ENCODE measurements at regions not wholly inside any gene's neighbourhood (a gene's known extent, or its start where the extent isn't known, plus 50 kb on each side); places are given as distances from the start of the nearest gene placed in this dataset.

DNA sequence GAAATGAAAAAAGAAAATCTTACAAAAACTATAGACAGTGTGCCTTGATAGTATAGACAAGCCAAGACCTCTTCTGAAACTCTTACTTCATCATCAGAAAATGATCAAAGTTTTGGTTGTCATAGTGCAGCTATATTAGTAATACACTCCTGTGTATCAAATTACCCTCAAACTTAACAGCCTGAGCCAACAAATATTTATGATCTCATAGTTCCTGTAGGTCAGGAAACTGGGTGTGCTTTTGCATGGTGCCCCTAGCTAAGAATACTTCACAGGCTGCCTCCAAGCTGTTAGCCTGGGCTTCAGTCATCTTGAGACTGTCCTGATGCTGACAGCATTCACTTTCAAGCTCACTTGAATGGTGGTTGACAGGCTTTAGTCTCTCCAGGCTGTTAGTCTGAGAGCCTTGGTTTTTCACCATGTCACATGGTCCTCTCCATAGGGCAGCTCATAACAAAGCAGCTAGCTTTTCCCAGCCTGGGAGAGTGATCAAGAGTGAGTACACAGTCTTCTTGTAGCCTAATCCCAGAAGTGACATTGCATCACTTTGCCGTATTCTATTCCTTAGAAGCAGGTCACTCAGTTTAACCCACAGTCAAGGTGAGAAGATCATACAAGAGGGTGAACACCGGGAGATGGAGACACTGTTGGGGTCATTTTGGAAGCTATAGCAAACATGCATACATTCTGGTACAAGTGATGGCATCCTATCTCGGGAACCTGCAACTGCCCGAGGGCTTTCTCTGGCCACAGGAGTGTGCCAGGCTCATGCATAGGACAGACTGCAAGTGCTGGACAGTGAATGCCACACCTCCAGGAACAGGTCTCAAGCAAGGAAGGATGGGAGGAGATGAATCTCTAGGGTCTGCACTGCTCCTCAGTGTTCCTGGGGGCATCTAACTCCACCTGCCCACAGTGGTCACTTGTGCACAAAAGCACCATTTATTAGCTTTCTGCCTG, 173.4 kb upstream of the CADPS start:
- no peak overlapping the region for H3K4me3 ChIP-seq (ENCODE audit: low read length)
- CTCF ChIA-PET = no interaction called here
- H3K27me3 Mint-ChIP-seq = no peaks in the 10 kb centered on the region
- no peak for ATAC-seq (ENCODE audit: poor library complexity)
- intact Hi-C loops (cut with DNase I, micrococcal nuclease) = no loop called here
- POLR2A ChIA-PET = no interaction called here
- H3K27ac Mint-ChIP-seq = no peak overlapping the region
- H3K9me3 Mint-ChIP-seq = peaks cover 4% of the 10 kb centered on the region
- H3K36me3 ChIP-seq (ENCODE audit: insufficient read depth, low read length) = no peaks in the 10 kb centered on the region
- no peaks in the 10 kb centered on the region for H3K27me3 ChIP-seq (ENCODE audit: control insufficient read depth in 1 of 2, insufficient read depth in 2 of 2, low read length in 2 of 2)
- TF ChIP-seq, protein P1, sequence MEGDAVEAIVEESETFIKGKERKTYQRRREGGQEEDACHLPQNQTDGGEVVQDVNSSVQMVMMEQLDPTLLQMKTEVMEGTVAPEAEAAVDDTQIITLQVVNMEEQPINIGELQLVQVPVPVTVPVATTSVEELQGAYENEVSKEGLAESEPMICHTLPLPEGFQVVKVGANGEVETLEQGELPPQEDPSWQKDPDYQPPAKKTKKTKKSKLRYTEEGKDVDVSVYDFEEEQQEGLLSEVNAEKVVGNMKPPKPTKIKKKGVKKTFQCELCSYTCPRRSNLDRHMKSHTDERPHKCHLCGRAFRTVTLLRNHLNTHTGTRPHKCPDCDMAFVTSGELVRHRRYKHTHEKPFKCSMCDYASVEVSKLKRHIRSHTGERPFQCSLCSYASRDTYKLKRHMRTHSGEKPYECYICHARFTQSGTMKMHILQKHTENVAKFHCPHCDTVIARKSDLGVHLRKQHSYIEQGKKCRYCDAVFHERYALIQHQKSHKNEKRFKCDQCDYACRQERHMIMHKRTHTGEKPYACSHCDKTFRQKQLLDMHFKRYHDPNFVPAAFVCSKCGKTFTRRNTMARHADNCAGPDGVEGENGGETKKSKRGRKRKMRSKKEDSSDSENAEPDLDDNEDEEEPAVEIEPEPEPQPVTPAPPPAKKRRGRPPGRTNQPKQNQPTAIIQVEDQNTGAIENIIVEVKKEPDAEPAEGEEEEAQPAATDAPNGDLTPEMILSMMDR (IDR thresholded peaks at IDR 0.05) = no peak
- H3K36me3 Mint-ChIP-seq (ENCODE audit: low read depth) = no peaks in the 10 kb centered on the region
- peaks cover 0 to 4% of the 10 kb centered on the region in 2 experiments for H3K9me3 ChIP-seq (ENCODE audit: control insufficient read depth in 1 of 2, insufficient read depth in 1 of 2, low read length in 2 of 2)
- H3K4me3 Mint-ChIP-seq = no peak overlapping the region
- H3K4me1 ChIP-seq (ENCODE audit: insufficient read depth, low read length) = no peaks in the 10 kb centered on the region
- no peak overlapping the region for H3K27ac ChIP-seq (ENCODE audit: low read depth in 1 of 2, low read length in 2 of 2)
- DNase-seq = no peak
- H3K4me1 Mint-ChIP-seq (ENCODE audit: low read depth) = no peaks in the 10 kb centered on the region

DNA sequence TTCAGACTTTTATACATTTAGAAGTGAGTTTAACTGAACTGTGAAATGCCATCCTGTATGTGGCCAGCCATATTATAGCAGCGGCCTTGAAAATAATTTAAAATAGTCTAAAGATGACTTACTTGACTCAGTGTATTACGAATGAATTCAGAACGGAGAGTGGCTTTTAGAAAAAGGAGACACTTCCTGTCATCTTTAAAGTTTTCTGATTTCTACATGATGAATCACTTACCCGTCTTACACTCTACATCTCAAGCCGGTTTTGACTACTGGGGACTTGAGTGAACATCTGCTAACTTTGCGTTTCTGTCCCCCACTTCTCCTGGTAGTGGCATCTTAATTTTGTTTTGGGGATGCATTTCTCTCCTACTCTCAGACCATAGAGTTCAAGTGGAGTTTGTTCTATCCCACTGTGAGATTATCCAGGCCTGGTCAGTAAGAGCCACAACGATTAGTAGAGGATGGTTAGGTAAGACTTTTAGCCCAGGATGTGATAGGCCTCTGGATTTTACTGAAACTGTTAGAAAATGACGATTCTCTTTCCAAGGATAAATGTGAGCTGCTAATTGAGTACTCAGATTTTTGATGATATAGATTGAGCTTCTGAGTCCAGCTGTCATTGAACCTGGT, 175.4 kb upstream of the CADPS start:
- intact Hi-C loops (cut with DNase I, micrococcal nuclease) = no loop called here
- Histone ChIP-seq H3K27me3 (ENCODE audit: control insufficient read depth in 1 of 2, insufficient read depth in 2 of 2, low read length in 2 of 2) (no peaks in the 10 kb centered on the region), H3K36me3 (ENCODE audit: insufficient read depth, low read length) (no peaks in the 10 kb centered on the region), H3K9me3 (ENCODE audit: control insufficient read depth in 1 of 2, insufficient read depth in 1 of 2, low read length in 2 of 2) (peaks cover 0 to 4% of the 10 kb centered on the region in 2 experiments), H3K27ac (ENCODE audit: low read depth in 1 of 2, low read length in 2 of 2) (no peak overlapping the region), H3K4me3 (ENCODE audit: low read length) (no peak overlapping the region), H3K4me1 (ENCODE audit: insufficient read depth, low read length) (no peaks in the 10 kb centered on the region)
- ChIA-PET CTCF (no interaction called here), POLR2A (no interaction called here)
- no peak for DNase-seq
- no peaks in the 10 kb centered on the region for H3K27me3 Mint-ChIP-seq
- H3K36me3 Mint-ChIP-seq (ENCODE audit: low read depth) = no peaks in the 10 kb centered on the region
- H3K4me1 Mint-ChIP-seq (ENCODE audit: low read depth) = no peaks in the 10 kb centered on the region
- ATAC-seq (ENCODE audit: poor library complexity) = no peak
- no peak overlapping the region for H3K27ac Mint-ChIP-seq
- H3K4me3 Mint-ChIP-seq = no peak overlapping the region
- H3K9me3 Mint-ChIP-seq = no peaks in the 10 kb centered on the region
- TF ChIP-seq, protein P1 (IDR thresholded peaks at IDR 0.05) = no peak

DNA sequence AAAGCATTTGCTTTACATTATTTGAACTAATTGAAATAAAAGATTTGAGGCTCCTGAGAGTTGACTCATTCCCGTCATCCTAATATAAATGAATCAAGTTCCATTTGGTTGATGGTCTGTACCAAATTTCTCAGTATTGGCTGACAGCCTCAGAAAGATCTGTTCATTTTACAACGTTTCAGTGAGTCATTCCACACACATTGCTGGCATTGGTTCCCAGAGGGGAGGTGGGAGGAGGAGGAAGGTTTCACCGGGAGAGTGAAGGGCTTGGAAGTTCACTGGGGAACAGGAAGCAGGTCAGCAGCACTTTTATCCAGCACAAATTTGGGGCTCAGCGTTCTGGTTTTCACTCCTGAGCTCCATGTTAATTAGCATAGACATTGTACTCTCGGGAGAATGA, 176.7 kb upstream of the CADPS start:
- Mint-ChIP-seq H3K27me3 (no peaks in the 10 kb centered on the region), H3K9me3 (no peaks in the 10 kb centered on the region), H3K4me1 (ENCODE audit: low read depth) (no peaks in the 10 kb centered on the region), H3K27ac (no peak overlapping the region), H3K4me3 (no peak overlapping the region), H3K36me3 (ENCODE audit: low read depth) (no peaks in the 10 kb centered on the region)
- Histone ChIP-seq H3K4me3 (ENCODE audit: low read length) (no peak overlapping the region), H3K9me3 (ENCODE audit: control insufficient read depth in 1 of 2, insufficient read depth in 1 of 2, low read length in 2 of 2) (peaks cover 0 to 4% of the 10 kb centered on the region in 2 experiments), H3K4me1 (ENCODE audit: insufficient read depth, low read length) (no peaks in the 10 kb centered on the region), H3K36me3 (ENCODE audit: insufficient read depth, low read length) (no peaks in the 10 kb centered on the region), H3K27me3 (ENCODE audit: control insufficient read depth in 1 of 2, insufficient read depth in 2 of 2, low read length in 2 of 2) (no peaks in the 10 kb centered on the region), H3K27ac (ENCODE audit: low read depth in 1 of 2, low read length in 2 of 2) (no peak overlapping the region)
- ChIA-PET POLR2A (no interaction called here), CTCF (no interaction called here)
- intact Hi-C loops (cut with DNase I, micrococcal nuclease) = no loop called here
- ATAC-seq (ENCODE audit: poor library complexity) (no peak), DNase-seq (no peak)
- TF ChIP-seq, protein P1 (IDR thresholded peaks at IDR 0.05) = no peak
